ENCODE measurements at regions not wholly inside any gene's neighbourhood (a gene's known extent, or its start where the extent isn't known, plus 50 kb on each side); places are given as distances from the start of the nearest gene placed in this dataset.

DNA sequence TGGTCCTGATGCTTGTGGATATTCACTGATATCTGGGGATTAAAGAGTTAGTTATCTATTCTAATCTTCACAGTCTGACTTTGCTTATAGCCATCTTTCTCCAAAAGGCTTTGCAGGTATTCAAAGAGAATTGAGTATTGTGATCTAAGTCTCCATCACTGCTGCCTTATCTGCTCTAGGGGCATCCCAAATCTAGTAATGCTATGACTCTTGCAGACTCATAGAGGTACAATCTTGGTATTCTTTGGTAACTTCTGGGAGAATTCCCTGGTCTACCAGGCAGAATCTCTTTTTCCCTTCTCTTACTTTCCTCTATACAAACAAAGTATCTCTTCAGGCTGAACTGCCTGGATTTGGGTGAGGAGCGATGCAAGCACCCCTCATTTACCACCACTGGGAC, 746.3 kb downstream of the JRKL start:
- WGBS (ENCODE audit: insufficient coverage) = 100% methylated on average over 1 of the region's 1 CpG
- no peaks in the 10 kb centered on the region for H3K36me3 ChIP-seq (replicated peaks in 1 of 2; ENCODE audit: control insufficient read depth in 1 of 2, insufficient read depth in 2 of 2, low read length in 2 of 2)
- no peak overlapping the region for H3K27ac ChIP-seq (ENCODE audit: low read depth in 1 of 2, low read length in 2 of 2)
- H3K4me2 ChIP-seq (replicated peaks; ENCODE audit: extremely low read depth, low read length, poor library complexity, severe bottlenecking) = no peak overlapping the region
- TF ChIP-seq, protein P1, sequence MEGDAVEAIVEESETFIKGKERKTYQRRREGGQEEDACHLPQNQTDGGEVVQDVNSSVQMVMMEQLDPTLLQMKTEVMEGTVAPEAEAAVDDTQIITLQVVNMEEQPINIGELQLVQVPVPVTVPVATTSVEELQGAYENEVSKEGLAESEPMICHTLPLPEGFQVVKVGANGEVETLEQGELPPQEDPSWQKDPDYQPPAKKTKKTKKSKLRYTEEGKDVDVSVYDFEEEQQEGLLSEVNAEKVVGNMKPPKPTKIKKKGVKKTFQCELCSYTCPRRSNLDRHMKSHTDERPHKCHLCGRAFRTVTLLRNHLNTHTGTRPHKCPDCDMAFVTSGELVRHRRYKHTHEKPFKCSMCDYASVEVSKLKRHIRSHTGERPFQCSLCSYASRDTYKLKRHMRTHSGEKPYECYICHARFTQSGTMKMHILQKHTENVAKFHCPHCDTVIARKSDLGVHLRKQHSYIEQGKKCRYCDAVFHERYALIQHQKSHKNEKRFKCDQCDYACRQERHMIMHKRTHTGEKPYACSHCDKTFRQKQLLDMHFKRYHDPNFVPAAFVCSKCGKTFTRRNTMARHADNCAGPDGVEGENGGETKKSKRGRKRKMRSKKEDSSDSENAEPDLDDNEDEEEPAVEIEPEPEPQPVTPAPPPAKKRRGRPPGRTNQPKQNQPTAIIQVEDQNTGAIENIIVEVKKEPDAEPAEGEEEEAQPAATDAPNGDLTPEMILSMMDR (IDR thresholded peaks at IDR 0.05) = no peak
- H3K9ac ChIP-seq (ENCODE audit: insufficient read depth, low read length, poor library complexity, severe bottlenecking) = no peak overlapping the region
- no peaks in the 10 kb centered on the region for H3K36me3 Mint-ChIP-seq
- H4K20me1 ChIP-seq (ENCODE audit: insufficient read depth, low read length) = no peaks in the 10 kb centered on the region
- H3K4me3 ChIP-seq (replicated peaks in 1 of 3; ENCODE audit: low read depth in 2 of 3, low read length in 3 of 3) = no peak overlapping the region
- no peaks in the 10 kb centered on the region for H3K79me2 ChIP-seq (ENCODE audit: insufficient read depth, low read length)
- H3K9me3 Mint-ChIP-seq = peaks cover 2 to 8% (median 3%) of the 10 kb centered on the region in 7 donors
- peaks cover 0 to 5% of the 10 kb centered on the region in 2 donors for H3K9me3 ChIP-seq (replicated peaks in 1 of 2; ENCODE audit: control insufficient read depth in 1 of 2, insufficient read depth in 1 of 2, low read length in 2 of 2)
- H3K4me1 Mint-ChIP-seq = no peaks in the 10 kb centered on the region
- no peak overlapping the region for H3K4me3 Mint-ChIP-seq
- DNase-seq = no peak
- H3K27ac Mint-ChIP-seq = no peak overlapping the region
- no peaks in the 10 kb centered on the region for H3K4me1 ChIP-seq (ENCODE audit: control insufficient read depth in 1 of 2, insufficient read depth in 2 of 2, low read length in 2 of 2)
- intact Hi-C loops (cut with micrococcal nuclease) = no loop called here
- peaks cover 0 to 3% (median 0%) of the 10 kb centered on the region in 3 donors for H3K27me3 Mint-ChIP-seq (ENCODE audit: low read depth in 3 of 3)
- H2AFZ ChIP-seq (ENCODE audit: insufficient read depth, low read depth, low read length, poor library complexity, severe bottlenecking) = no peak overlapping the region
- no peaks in the 10 kb centered on the region for H3K27me3 ChIP-seq (ENCODE audit: control insufficient read depth in 2 of 2, insufficient read depth in 2 of 2, low read length in 2 of 2)

DNA sequence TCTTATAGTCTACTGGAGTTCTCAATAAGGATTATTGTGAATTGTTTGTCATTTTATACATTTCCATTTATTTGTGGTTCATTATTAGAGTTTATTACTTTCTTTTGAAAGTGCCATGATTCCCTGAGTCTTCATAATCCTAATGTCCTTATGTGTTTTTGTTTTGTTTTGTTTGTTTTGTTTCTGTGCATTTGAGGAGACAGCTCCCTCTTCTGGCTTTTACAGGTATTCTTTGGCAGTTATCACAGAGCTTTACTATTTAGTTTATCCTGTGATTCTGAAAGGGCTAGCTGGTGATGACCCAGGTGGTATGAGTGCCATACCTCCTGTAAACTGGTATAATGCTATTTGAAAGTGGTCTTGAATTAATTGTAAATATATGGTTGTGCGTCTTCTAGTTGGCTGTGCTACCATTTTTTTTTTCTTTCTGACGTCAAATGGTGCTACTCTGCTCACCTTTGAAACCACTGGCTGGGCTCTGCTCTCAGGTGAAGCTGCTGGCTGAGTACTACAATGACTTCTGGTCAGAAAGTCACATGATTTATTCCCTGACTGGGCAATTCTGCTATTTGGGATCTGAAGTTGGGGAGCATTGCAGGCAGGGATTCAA, 751.2 kb downstream of the JRKL start:
- H3K27ac ChIP-seq (ENCODE audit: low read depth in 1 of 2, low read length in 2 of 2) = no peak overlapping the region
- 67% methylated on average over 2 of the region's 2 CpGs for WGBS (ENCODE audit: insufficient coverage)
- no peaks in the 10 kb centered on the region for H3K4me1 ChIP-seq (ENCODE audit: control insufficient read depth in 1 of 2, insufficient read depth in 2 of 2, low read length in 2 of 2)
- no peak overlapping the region for H3K4me3 Mint-ChIP-seq
- peaks cover 0 to 1% (median 0%) of the 10 kb centered on the region in 3 donors for H3K27me3 Mint-ChIP-seq (ENCODE audit: low read depth in 3 of 3)
- H3K4me2 ChIP-seq (replicated peaks; ENCODE audit: extremely low read depth, low read length, poor library complexity, severe bottlenecking) = no peak overlapping the region
- H3K36me3 Mint-ChIP-seq = no peaks in the 10 kb centered on the region
- DNase-seq = no peak
- intact Hi-C loops (cut with micrococcal nuclease) = no loop called here
- no peaks in the 10 kb centered on the region for H3K36me3 ChIP-seq (replicated peaks in 1 of 2; ENCODE audit: control insufficient read depth in 1 of 2, insufficient read depth in 2 of 2, low read length in 2 of 2)
- no peaks in the 10 kb centered on the region for H3K27me3 ChIP-seq (ENCODE audit: control insufficient read depth in 2 of 2, insufficient read depth in 2 of 2, low read length in 2 of 2)
- no peak overlapping the region for H3K9ac ChIP-seq (ENCODE audit: insufficient read depth, low read length, poor library complexity, severe bottlenecking)
- TF ChIP-seq, protein P1 (IDR thresholded peaks at IDR 0.05) = no peak
- no peaks in the 10 kb centered on the region for H3K79me2 ChIP-seq (ENCODE audit: insufficient read depth, low read length)
- no peaks in the 10 kb centered on the region for H3K4me1 Mint-ChIP-seq
- H2AFZ ChIP-seq (ENCODE audit: insufficient read depth, low read depth, low read length, poor library complexity, severe bottlenecking) = no peak overlapping the region
- no peak overlapping the region for H3K27ac Mint-ChIP-seq
- H3K9me3 ChIP-seq (replicated peaks in 1 of 2; ENCODE audit: control insufficient read depth in 1 of 2, insufficient read depth in 1 of 2, low read length in 2 of 2) = peaks cover 0 to 10% of the 10 kb centered on the region in 2 donors
- H3K4me3 ChIP-seq (replicated peaks in 1 of 3; ENCODE audit: low read depth in 2 of 3, low read length in 3 of 3) = no peak overlapping the region
- peaks cover 0 to 13% (median 3%) of the 10 kb centered on the region in 7 donors for H3K9me3 Mint-ChIP-seq
- no peaks in the 10 kb centered on the region for H4K20me1 ChIP-seq (ENCODE audit: insufficient read depth, low read length)

All from CD14-positive monocyte (primary cell).